Activated CD4-positive, alpha-beta T cell treated with anti-CD3 and anti-CD28 coated beads for 36 hours (primary cell): ENCODE measurements at regions not wholly inside any gene's neighbourhood (a gene's known extent, or its start where the extent isn't known, plus 50 kb on each side); places are given as distances from the start of the nearest gene placed in this dataset.
A peak's percentile ranks its signal among the peaks of the same experiment; 100 is the strongest.

Source experiments
- ATAC-seq: fragments of 200-7000 bp; cut with Tn5 transposase; one replicate; pipeline ENCODE4 v1.10.0; 2021; ENCODE audit warnings: mild to moderate bottlenecking, moderate library complexity
- CTCF ChIA-PET: fragments of 350-600 bp; sonication (Branson Sonifier 250); formaldehyde crosslinking; loops from one replicate; lab custom pipeline; 2021; ENCODE audit warnings: antibody characterized with exemption; lab: Charles Lee
- POLR2A ChIA-PET: fragments of 350-600 bp; sonication (Branson Sonifier 250); formaldehyde crosslinking; loops from one replicate; lab custom pipeline; 2021; ENCODE audit warnings: antibody characterized with exemption, inconsistent platforms; lab: Charles Lee
- DNase-seq: peaks from one replicate; pipeline ENCODE4 v3.0.0-alpha.2; 2020
- H3K27ac Mint-ChIP-seq: one replicate; pipeline ENCODE4 v1.8.0; 2021; ENCODE audit warnings: mixed read lengths
- H3K27me3 Mint-ChIP-seq: one replicate; pipeline ENCODE4 v1.8.0; 2021; ENCODE audit warnings: mixed read lengths
- H3K36me3 Mint-ChIP-seq: one replicate; pipeline ENCODE4 v1.8.0; 2021; ENCODE audit warnings: low read depth, mixed read lengths
- H3K4me1 Mint-ChIP-seq: one replicate; pipeline ENCODE4 v1.8.0; 2021; ENCODE audit warnings: mixed read lengths
- H3K4me3 Mint-ChIP-seq: one replicate; pipeline ENCODE4 v1.8.0; 2021; ENCODE audit warnings: mild to moderate bottlenecking, moderate library complexity, mixed read lengths
- H3K9me3 Mint-ChIP-seq: one replicate; pipeline ENCODE4 v1.8.0; 2021; ENCODE audit warnings: low read depth, mixed read lengths
- intact Hi-C, 2 experiments: fragments of 100-400 bp; cut with DNase I in 1 of 2; cut with micrococcal nuclease in 1 of 2; formaldehyde crosslinking; loops; one replicate each; pipeline versions ENCODE4 v1.14.2 to v1.15.1; 2022 to 2024; cut with DNase I, micrococcal nuclease

GRCh38 chr19:29386970-29387369, 138.8 kb upstream of the VSTM2B start:
- ChIA-PET CTCF (interaction anchor here (0.5 to 0.7 kb wide), 2 partner anchors 12 to 142 kb away, joined by 3 to 6 read pairs; no protein-coding TSS in a partner anchor), POLR2A (no interaction called here)
- Mint-ChIP-seq H3K4me1 (no peaks in the 10 kb centered on the region), H3K4me3 (no peak overlapping the region), H3K27me3 (no peaks in the 10 kb centered on the region), H3K36me3 (no peaks in the 10 kb centered on the region), H3K27ac (no peak overlapping the region), H3K9me3 (peaks cover 9% of the 10 kb centered on the region)
- intact Hi-C loops: no loop called here
- no peak for ATAC-seq
- DNase-seq: no peak

GRCh38 chr19:29387586-29387985, 138.2 kb upstream of the VSTM2B start:
- intact Hi-C loops: no loop called here
- peaks cover 10% of the 10 kb centered on the region for H3K9me3 Mint-ChIP-seq
- H3K36me3 Mint-ChIP-seq: no peaks in the 10 kb centered on the region
- ChIA-PET POLR2A (no interaction called here), CTCF (interaction anchor here (0.5 to 0.6 kb wide), 2 partner anchors 20 to 142 kb away, joined by 3 to 6 read pairs; no protein-coding TSS in a partner anchor)
- no peaks in the 10 kb centered on the region for H3K4me1 Mint-ChIP-seq
- ATAC-seq (no peak), DNase-seq (no peak)
- H3K27me3 Mint-ChIP-seq: no peaks in the 10 kb centered on the region
- no peak overlapping the region for H3K27ac Mint-ChIP-seq
- H3K4me3 Mint-ChIP-seq: no peak overlapping the region

DNA sequence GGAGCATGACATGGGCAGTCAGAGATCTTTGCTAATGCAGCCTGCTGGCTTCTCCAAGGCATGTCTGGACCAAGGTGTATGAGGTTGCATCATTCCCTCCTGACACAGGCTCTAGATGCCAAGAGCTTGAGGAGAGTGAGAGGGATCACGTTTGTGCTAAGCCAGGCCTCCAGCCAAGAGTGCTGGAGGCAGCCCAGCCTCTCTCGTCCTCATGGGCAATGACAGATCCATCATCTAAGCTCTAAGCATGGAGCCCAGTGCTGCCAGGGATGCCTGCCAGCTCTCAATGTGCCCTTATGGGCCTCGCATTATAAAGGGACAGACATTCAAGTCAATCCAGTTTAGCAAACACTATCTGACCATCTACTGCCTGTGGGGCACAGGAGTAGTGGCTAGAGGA, 136.3 kb upstream of the VSTM2B start:
- no peaks in the 10 kb centered on the region for H3K4me1 Mint-ChIP-seq
- ATAC-seq: no peak
- no peaks in the 10 kb centered on the region for H3K36me3 Mint-ChIP-seq
- intact Hi-C loops: no loop called here
- H3K9me3 Mint-ChIP-seq: peaks cover 10% of the 10 kb centered on the region
- H3K27me3 Mint-ChIP-seq: no peaks in the 10 kb centered on the region
- ChIA-PET POLR2A (no interaction called here), CTCF (no interaction called here)
- no peak overlapping the region for H3K4me3 Mint-ChIP-seq
- no peak for DNase-seq
- H3K27ac Mint-ChIP-seq: no peak overlapping the region

- Mint-ChIP-seq H3K4me3 (no peak overlapping the region), H3K27ac (peak overlapping the region; percentile 37), H3K27me3 (peaks cover 5% of the 10 kb centered on the region), H3K36me3 (no peaks in the 10 kb centered on the region), H3K9me3 (peaks cover 10% of the 10 kb centered on the region), H3K4me1 (no peaks in the 10 kb centered on the region)
- POLR2A ChIA-PET: no interaction called here
- CTCF ChIA-PET: no interaction called here
- intact Hi-C loops: no loop called here
- ATAC-seq: no peak
- no peak for DNase-seq
Measured at GRCh38 chr19:29390742-29391141, 135.1 kb upstream of the VSTM2B start.

- intact Hi-C loops: no loop called here
- no peak for ATAC-seq
- no peaks in the 10 kb centered on the region for H3K36me3 Mint-ChIP-seq
- H3K27ac Mint-ChIP-seq: no peak overlapping the region
- ChIA-PET POLR2A (no interaction called here), CTCF (interaction anchor here (1.1 kb wide), 1 partner anchor 134 kb away, joined by 3 read pairs; no protein-coding TSS in a partner anchor)
- H3K9me3 Mint-ChIP-seq: peaks cover 10% of the 10 kb centered on the region
- no peak for DNase-seq
- H3K27me3 Mint-ChIP-seq: peaks cover 8% of the 10 kb centered on the region
- no peaks in the 10 kb centered on the region for H3K4me1 Mint-ChIP-seq
- H3K4me3 Mint-ChIP-seq: no peak overlapping the region
Measured at GRCh38 chr19:29393915-29394460, 131.8 kb upstream of the VSTM2B start.

GRCh38 chr19:29395111-29395733, 130.6 kb upstream of the VSTM2B start:
- Mint-ChIP-seq H3K9me3 (peaks cover 10% of the 10 kb centered on the region), H3K27ac (no peak overlapping the region), H3K4me3 (no peak overlapping the region), H3K27me3 (peaks cover 8% of the 10 kb centered on the region), H3K36me3 (no peaks in the 10 kb centered on the region), H3K4me1 (no peaks in the 10 kb centered on the region)
- ChIA-PET CTCF (no interaction called here), POLR2A (no interaction called here)
- intact Hi-C loops: no loop called here
- DNase-seq: no peak
- no peak for ATAC-seq

GRCh38 chr19:29395734-29396414, 129.9 kb upstream of the VSTM2B start:
- no peak overlapping the region for H3K4me3 Mint-ChIP-seq
- peaks cover 10% of the 10 kb centered on the region for H3K9me3 Mint-ChIP-seq
- ChIA-PET CTCF (no interaction called here), POLR2A (no interaction called here)
- H3K27ac Mint-ChIP-seq: no peak overlapping the region
- intact Hi-C loops: no loop called here
- ATAC-seq: no peak
- DNase-seq: no peak
- H3K27me3 Mint-ChIP-seq: peaks cover 8% of the 10 kb centered on the region
- H3K36me3 Mint-ChIP-seq: no peaks in the 10 kb centered on the region
- no peaks in the 10 kb centered on the region for H3K4me1 Mint-ChIP-seq

DNA sequence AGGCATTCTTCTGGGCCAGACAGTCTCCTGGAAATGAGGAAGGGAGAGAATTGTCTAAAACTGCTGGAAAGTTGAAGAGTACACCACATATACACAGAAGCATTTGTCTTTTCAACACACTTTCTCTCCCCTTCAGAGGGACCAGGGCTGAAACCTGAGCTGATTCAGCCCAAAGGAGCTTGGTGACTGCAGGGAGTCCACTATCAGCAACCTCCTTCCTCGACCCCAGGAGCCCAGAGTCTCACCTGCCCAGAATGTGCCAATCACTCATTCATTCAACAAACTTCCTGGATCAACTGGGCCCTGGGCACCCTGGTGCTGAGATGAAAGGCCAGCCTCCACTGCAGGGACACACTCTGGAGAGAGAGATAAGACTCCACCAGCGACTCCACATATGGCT, 128.9 kb upstream of the VSTM2B start:
- peaks cover under 1% of the 10 kb centered on the region for H3K9me3 Mint-ChIP-seq
- intact Hi-C loops: no loop called here
- no peaks in the 10 kb centered on the region for H3K4me1 Mint-ChIP-seq
- H3K27me3 Mint-ChIP-seq: peaks cover 8% of the 10 kb centered on the region
- POLR2A ChIA-PET: no interaction called here
- H3K36me3 Mint-ChIP-seq: no peaks in the 10 kb centered on the region
- CTCF ChIA-PET: no interaction called here
- no peak overlapping the region for H3K27ac Mint-ChIP-seq
- DNase-seq: no peak
- ATAC-seq: no peak
- H3K4me3 Mint-ChIP-seq: no peak overlapping the region

GRCh38 chr19:29397748-29398147, 128.0 kb upstream of the VSTM2B start:
- Mint-ChIP-seq H3K4me1 (no peaks in the 10 kb centered on the region), H3K9me3 (no peaks in the 10 kb centered on the region), H3K36me3 (no peaks in the 10 kb centered on the region), H3K4me3 (no peak overlapping the region), H3K27me3 (peaks cover 8% of the 10 kb centered on the region), H3K27ac (no peak overlapping the region)
- POLR2A ChIA-PET: no interaction called here
- DNase-seq: no peak
- CTCF ChIA-PET: no interaction called here
- intact Hi-C loops: no loop called here
- no peak for ATAC-seq

DNA sequence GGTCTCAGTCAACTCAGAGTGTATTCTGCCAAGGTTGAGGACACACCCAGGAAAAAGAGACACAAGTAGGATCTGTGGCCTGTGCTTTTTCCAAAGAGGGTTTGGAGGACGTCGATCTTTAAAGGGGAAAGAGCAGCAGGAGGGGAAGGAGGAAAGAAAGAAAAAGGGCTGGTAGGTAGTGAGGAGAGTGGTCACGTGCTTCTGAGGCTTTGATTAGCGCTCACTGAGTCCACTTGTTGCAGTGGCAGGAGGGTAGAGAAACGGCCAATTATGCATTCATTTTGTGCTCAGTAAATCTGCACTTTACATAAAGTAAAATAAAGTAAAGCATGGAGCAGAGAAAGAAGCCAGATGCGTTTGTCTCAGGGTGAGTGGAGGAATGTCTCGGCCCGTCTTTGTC, 126.0 kb upstream of the VSTM2B start:
- no peak for DNase-seq
- ChIA-PET CTCF (no interaction called here), POLR2A (no interaction called here)
- no peaks in the 10 kb centered on the region for H3K9me3 Mint-ChIP-seq
- H3K27ac Mint-ChIP-seq: no peak overlapping the region
- no peak for ATAC-seq
- intact Hi-C loops: no loop called here
- no peaks in the 10 kb centered on the region for H3K36me3 Mint-ChIP-seq
- H3K4me3 Mint-ChIP-seq: no peak overlapping the region
- peaks cover 12% of the 10 kb centered on the region for H3K27me3 Mint-ChIP-seq
- H3K4me1 Mint-ChIP-seq: no peaks in the 10 kb centered on the region

- H3K27me3 Mint-ChIP-seq: peaks cover 6% of the 10 kb centered on the region
- no peak for DNase-seq
- ATAC-seq: no peak
- no peaks in the 10 kb centered on the region for H3K4me1 Mint-ChIP-seq
- POLR2A ChIA-PET: no interaction called here
- no peaks in the 10 kb centered on the region for H3K36me3 Mint-ChIP-seq
- CTCF ChIA-PET: interaction anchor here (0.5 kb wide), 1 partner anchor 20 kb away, joined by 3 read pairs; no protein-coding TSS in a partner anchor
- intact Hi-C loops: no loop called here
- no peaks in the 10 kb centered on the region for H3K9me3 Mint-ChIP-seq
- no peak overlapping the region for H3K27ac Mint-ChIP-seq
- no peak overlapping the region for H3K4me3 Mint-ChIP-seq
Measured at GRCh38 chr19:29400917-29401711, 124.7 kb upstream of the VSTM2B start.
